Hepatocyte (in vitro differentiated cells): ENCODE measurements at regions not wholly inside any gene's neighbourhood (a gene's known extent, or its start where the extent isn't known, plus 50 kb on each side); places are given as distances from the start of the nearest gene placed in this dataset.

Source experiments
- DNase-seq: peaks from one replicate; pipeline ENCODE4 v3.0.0-alpha.2; 2016; ENCODE audit warnings: low spot score
- H2AFZ ChIP-seq: fragments of 200-600 bp; sonication (generic); 2 replicates; pipeline ENCODE4 v1.6.0; 2016; ENCODE audit warnings: antibody characterized with exemption, mild to moderate bottlenecking
- H3K27ac ChIP-seq: fragments of 200-600 bp; sonication (generic); 2 replicates; pipeline ENCODE4 v1.5.1; 2016; ENCODE audit warnings: mild to moderate bottlenecking
- H3K27me3 ChIP-seq: fragments of 200-600 bp; sonication (generic); 2 replicates; pipeline ENCODE4 v1.6.1; 2016
- H3K36me3 ChIP-seq: fragments of 200-600 bp; sonication (generic); replicated peaks from 2 replicates; pipeline ENCODE4 v1.5.1; 2016; ENCODE audit warnings: low read depth; ENCODE audit not compliant: insufficient read depth
- H3K4me1 ChIP-seq: fragments of 200-600 bp; sonication (generic); 2 replicates; pipeline ENCODE4 v1.5.1; 2016; ENCODE audit warnings: mild to moderate bottlenecking, moderate library complexity; ENCODE audit not compliant: insufficient read depth
- H3K4me2 ChIP-seq: fragments of 200-600 bp; sonication (generic); 2 replicates; pipeline ENCODE4 v1.6.0; 2016
- H3K4me3 ChIP-seq: fragments of 200-600 bp; sonication (generic); 2 replicates; pipeline ENCODE4 v1.5.1; 2016; ENCODE audit warnings: mild to moderate bottlenecking
- H3K79me2 ChIP-seq: fragments of 200-600 bp; sonication (generic); 2 replicates; pipeline ENCODE4 v1.6.0; 2017; ENCODE audit warnings: mild to moderate bottlenecking
- H3K9me2 ChIP-seq: fragments of 200-600 bp; sonication (generic); replicated peaks from 2 replicates; pipeline ENCODE4 v1.6.0; 2017; ENCODE audit warnings: mild to moderate bottlenecking; ENCODE audit not compliant: insufficient read depth
- H3K9me3 ChIP-seq: fragments of 200-600 bp; sonication (generic); 2 replicates; pipeline ENCODE4 v1.5.1; 2016; ENCODE audit warnings: low read depth, mild to moderate bottlenecking
- H4K20me1 ChIP-seq: fragments of 200-600 bp; sonication (generic); 2 replicates; pipeline ENCODE4 v1.6.0; 2016; ENCODE audit warnings: mild to moderate bottlenecking; ENCODE audit not compliant: insufficient read depth, poor library complexity, severe bottlenecking
- EZH2 ChIP-seq: fragments of 200-600 bp; sonication (generic); IDR thresholded peaks from 2 replicates; pipeline ENCODE4 v1.6.1; 2016; ENCODE audit warnings: antibody characterized with exemption, mild to moderate bottlenecking, borderline replicate concordance
- EZH2phosphoT487 ChIP-seq: fragments of 200-600 bp; sonication (generic); IDR thresholded peaks from one replicate; pipeline ENCODE4 v1.6.1; 2018; ENCODE audit warnings: antibody characterized with exemption, mild to moderate bottlenecking, low read depth, moderate library complexity; ENCODE audit not compliant: unreplicated experiment, severe bottlenecking
- WGBS: methylation state at CpG from one replicate; pipeline ENCODE4 v1.1.6; 2016; ENCODE audit warnings: low lambda C conversion rate; ENCODE audit errors: missing lambda C conversion rate; 5-methylcytosine and 5-hydroxymethylcytosine counted together
- TF ChIP-seq, protein P1 (sequence below): fragments of 200-600 bp; sonication (generic); IDR thresholded peaks from 2 replicates; pipeline ENCODE4 v1.5.1; 2016; ENCODE audit warnings: antibody characterized with exemption, mild to moderate bottlenecking; ENCODE audit not compliant: poor library complexity

DNA sequence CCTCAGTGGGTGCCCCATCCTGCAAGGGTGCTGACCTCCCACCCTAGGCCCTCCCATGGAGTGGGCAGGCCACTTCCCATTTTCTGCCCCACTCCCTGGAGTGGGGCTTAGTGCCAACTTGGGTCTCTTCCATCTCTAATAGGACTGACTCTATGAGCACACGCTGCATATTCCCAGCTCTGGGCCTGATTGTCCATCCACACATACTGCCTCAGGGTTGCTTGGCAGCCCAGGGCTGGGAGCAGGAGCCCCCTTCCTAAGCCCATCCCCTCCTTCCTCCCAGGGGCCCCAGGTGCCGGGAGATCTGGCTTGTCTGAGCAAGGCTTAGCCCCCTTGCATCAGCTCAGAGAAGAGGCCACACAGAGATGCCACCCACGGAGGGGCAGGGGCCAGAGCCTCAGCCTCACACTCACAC, 55.1 kb downstream of the PJA1 start:
- Histone ChIP-seq H3K4me3 (no peak overlapping the region), H3K27ac (peak overlapping the region; percentile 96), H3K27me3 (no peaks in the 10 kb centered on the region), H3K4me2 (no peak overlapping the region), H3K9me2 (no peaks in the 10 kb centered on the region), H3K4me1 (peaks cover 30% of the 10 kb centered on the region), H3K9me3 (no peaks in the 10 kb centered on the region), H3K36me3 (no peaks in the 10 kb centered on the region), H3K79me2 (no peaks in the 10 kb centered on the region), H4K20me1 (no peaks in the 10 kb centered on the region), H2AFZ (no peak overlapping the region)
- no peak for DNase-seq
- TF ChIP-seq EZH2 (no peak), EZH2phosphoT487 (no peak)
- TF ChIP-seq, protein P1, sequence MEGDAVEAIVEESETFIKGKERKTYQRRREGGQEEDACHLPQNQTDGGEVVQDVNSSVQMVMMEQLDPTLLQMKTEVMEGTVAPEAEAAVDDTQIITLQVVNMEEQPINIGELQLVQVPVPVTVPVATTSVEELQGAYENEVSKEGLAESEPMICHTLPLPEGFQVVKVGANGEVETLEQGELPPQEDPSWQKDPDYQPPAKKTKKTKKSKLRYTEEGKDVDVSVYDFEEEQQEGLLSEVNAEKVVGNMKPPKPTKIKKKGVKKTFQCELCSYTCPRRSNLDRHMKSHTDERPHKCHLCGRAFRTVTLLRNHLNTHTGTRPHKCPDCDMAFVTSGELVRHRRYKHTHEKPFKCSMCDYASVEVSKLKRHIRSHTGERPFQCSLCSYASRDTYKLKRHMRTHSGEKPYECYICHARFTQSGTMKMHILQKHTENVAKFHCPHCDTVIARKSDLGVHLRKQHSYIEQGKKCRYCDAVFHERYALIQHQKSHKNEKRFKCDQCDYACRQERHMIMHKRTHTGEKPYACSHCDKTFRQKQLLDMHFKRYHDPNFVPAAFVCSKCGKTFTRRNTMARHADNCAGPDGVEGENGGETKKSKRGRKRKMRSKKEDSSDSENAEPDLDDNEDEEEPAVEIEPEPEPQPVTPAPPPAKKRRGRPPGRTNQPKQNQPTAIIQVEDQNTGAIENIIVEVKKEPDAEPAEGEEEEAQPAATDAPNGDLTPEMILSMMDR, result no peak
- WGBS, result 47% methylated on average over 3 of the region's 3 CpGs

DNA sequence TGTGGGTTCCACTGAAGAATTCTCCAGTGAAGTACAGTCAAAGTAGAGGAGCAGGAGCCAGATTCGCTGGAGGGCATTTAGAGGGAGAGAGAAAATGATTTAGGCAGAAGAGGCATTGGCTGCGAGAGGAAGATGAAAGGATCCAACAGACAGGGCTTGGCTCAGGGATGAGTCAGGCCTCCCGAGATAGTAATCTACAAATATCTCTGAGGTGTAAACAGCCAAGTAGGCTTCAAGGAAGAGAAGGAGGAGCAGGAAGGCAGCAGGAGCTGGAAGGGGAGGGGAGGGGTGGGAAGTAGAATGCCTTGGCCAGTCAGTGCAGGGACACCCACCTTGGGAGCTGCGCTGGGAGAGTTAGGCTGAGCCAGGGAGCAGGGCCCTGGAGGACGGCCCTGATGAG, 55.5 kb downstream of the PJA1 start:
- 46% methylated on average over 4 of the region's 5 CpGs for WGBS
- Histone ChIP-seq H3K4me1 (peaks cover 34% of the 10 kb centered on the region), H4K20me1 (no peaks in the 10 kb centered on the region), H3K27me3 (no peaks in the 10 kb centered on the region), H3K4me2 (no peak overlapping the region), H3K27ac (peak overlapping the region; percentile 96), H3K36me3 (no peaks in the 10 kb centered on the region), H3K79me2 (no peaks in the 10 kb centered on the region), H3K9me2 (no peaks in the 10 kb centered on the region), H2AFZ (no peak overlapping the region), H3K9me3 (no peaks in the 10 kb centered on the region), H3K4me3 (no peak overlapping the region)
- peak; percentile 63 for DNase-seq
- TF ChIP-seq, protein P1, result no peak
- TF ChIP-seq EZH2phosphoT487 (no peak), EZH2 (no peak)

DNA sequence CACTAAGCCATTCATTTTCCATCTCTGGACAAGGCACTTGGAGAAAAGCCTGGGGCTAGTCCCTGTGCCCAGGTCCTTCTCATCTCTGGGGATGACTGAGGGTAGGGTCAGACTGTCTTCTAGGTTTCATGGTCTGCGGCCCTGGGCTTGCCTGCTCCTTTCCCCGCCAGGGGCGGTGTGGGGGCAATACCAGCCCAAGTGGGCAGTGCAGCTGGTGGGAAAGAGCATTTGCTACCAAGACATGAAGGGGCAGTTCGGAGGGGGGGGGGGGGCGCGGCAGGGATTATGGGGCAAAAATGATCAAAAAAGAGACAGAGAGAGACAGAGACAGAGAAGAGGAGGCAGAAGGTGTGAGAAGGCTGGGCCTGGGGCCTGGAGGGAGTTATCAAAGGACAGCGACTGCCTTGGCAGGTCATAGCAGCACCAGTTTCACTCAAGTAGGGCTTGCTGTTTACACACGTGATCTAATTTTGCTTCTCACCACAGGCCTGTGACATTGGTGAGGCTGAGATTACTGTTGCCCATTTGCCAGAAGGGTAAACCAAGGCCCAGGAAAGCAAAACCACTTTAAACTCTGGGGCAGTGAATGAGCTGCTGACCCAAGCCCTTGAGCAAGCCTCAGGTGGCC, 56.1 kb downstream of the PJA1 start:
- Histone ChIP-seq H3K79me2 (no peaks in the 10 kb centered on the region), H3K27me3 (no peaks in the 10 kb centered on the region), H2AFZ (no peak overlapping the region), H3K4me2 (no peak overlapping the region), H3K36me3 (no peaks in the 10 kb centered on the region), H4K20me1 (no peaks in the 10 kb centered on the region), H3K9me2 (no peaks in the 10 kb centered on the region), H3K27ac (peak overlapping the region; percentile 96), H3K9me3 (no peaks in the 10 kb centered on the region), H3K4me1 (peaks cover 39% of the 10 kb centered on the region), H3K4me3 (no peak overlapping the region)
- TF ChIP-seq, protein P1, result no peak
- no peak for TF ChIP-seq EZH2
- no peak for TF ChIP-seq EZH2phosphoT487
- 75% methylated on average over 7 of the region's 8 CpGs for WGBS
- DNase-seq, result no peak
